Skeletal muscle tissue (tissue), 3 donors: ENCODE measurements at regions not wholly inside any gene's neighbourhood (a gene's known extent, or its start where the extent isn't known, plus 50 kb on each side); places are given as distances from the start of the nearest gene placed in this dataset.
"Not testable (repeated sequence)": the region's sequence is repeated elsewhere in the genome, so short reads cannot be mapped to it uniquely, and the experiment has no call there.

Experiments
- H3K27ac ChIP-seq: one replicate; pipeline ENCODE4 v1.7.0; 2013; ENCODE audit warnings: mild to moderate bottlenecking, low read depth, low read length, inconsistent platforms
- H3K27me3 ChIP-seq, 3 donors: one replicate each; pipeline ENCODE4 v1.7.0; 2013; ENCODE audit warnings: low read length in 3 of 3; ENCODE audit not compliant: control insufficient read depth in 3 of 3, insufficient read depth in 3 of 3
- H3K36me3 ChIP-seq, 3 donors: one replicate each; pipeline ENCODE4 v1.7.0; 2013; ENCODE audit warnings: low read length in 3 of 3; ENCODE audit not compliant: control insufficient read depth in 3 of 3, insufficient read depth in 3 of 3
- H3K4me1 ChIP-seq, 3 donors: one replicate each; pipeline ENCODE4 v1.7.0; 2013; ENCODE audit warnings: low read length in 3 of 3, mild to moderate bottlenecking in 3 of 3; ENCODE audit not compliant: control insufficient read depth in 3 of 3, insufficient read depth in 3 of 3
- H3K4me3 ChIP-seq, 3 donors: one replicate each; pipeline ENCODE4 v1.7.0; 2013; ENCODE audit warnings: low read length in 3 of 3
- H3K9ac ChIP-seq, 3 donors: one replicate each; pipeline ENCODE4 v1.7.0; 2013; ENCODE audit warnings: low read length in 3 of 3, mild to moderate bottlenecking in 3 of 3, moderate library complexity in 2 of 3, low read depth in 1 of 3
- H3K9me3 ChIP-seq, 3 donors: one replicate each; pipeline ENCODE4 v1.7.0; 2013; ENCODE audit warnings: low read length in 3 of 3; ENCODE audit not compliant: control insufficient read depth in 3 of 3
- donor health status: Osteomylitis.

DNA sequence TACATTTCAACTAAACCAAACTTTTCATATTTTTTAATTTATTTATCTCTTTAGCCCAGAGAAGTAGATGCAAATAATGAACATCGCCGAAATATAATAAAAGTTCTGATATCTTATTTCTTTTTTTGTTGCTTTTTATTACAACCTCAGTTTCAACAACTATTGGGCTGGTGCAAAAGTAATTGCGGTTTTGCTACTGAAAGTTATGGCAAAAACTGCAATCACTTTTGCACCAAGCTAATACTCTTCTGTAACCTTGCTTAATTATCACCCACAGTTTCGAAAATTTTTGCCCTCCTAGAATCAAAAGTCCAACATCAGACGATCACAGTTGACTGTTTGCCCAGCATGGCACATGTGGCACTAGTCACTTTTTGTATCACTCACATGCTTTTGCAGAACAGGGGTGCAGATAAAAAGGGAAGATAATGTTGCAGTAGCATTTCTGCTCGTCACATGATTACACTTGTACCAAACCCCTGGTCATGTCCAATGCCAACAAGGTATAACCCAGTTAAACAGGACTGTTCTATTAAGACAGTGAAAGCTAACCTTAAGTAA lies 242.4 kb upstream of the GALNT5 start:
- no peaks in the 10 kb centered on the region for H3K4me1 ChIP-seq
- no peak overlapping the region for H3K9ac ChIP-seq
- no peak overlapping the region for H3K27ac ChIP-seq
- H3K36me3 ChIP-seq = no peaks in the 10 kb centered on the region
- no peak overlapping the region for H3K4me3 ChIP-seq
- H3K9me3 ChIP-seq = no peaks in the 10 kb centered on the region
- H3K27me3 ChIP-seq = no peaks in the 10 kb centered on the region

DNA sequence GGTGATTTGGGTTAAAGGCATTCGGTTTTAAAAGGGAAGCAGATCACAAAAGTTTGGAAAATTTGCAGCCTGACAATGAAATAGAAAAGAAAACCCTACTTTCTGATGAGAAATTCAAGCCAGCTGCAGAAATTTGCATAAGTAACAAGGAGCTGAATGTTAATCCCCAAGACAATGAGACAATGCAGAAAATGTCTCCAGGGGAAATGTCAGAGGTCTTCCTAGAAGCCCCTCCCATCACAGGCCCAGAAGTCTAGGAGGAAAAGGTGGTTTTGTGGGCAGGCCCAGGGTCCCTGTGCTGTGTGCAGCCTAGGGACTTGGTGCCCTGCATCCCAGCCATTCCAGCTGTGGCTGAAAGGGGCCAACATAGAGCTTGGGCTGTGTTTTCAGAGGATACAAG lies 234.2 kb upstream of the GALNT5 start:
- not testable (repeated sequence) for H3K4me3 ChIP-seq, H3K36me3 ChIP-seq, H3K9ac ChIP-seq, H3K27me3 ChIP-seq, H3K4me1 ChIP-seq, H3K9me3 ChIP-seq, H3K27ac ChIP-seq

- Histone ChIP-seq H3K4me1 (no peaks in the 10 kb centered on the region), H3K9me3 (no peaks in the 10 kb centered on the region), H3K36me3 (no peaks in the 10 kb centered on the region), H3K27ac (no peak overlapping the region), H3K27me3 (no peaks in the 10 kb centered on the region), H3K9ac (no peak overlapping the region), H3K4me3 (no peak overlapping the region)
Observed at GRCh38 chr2:157024129-157024528, 233.4 kb upstream of the GALNT5 start.

DNA sequence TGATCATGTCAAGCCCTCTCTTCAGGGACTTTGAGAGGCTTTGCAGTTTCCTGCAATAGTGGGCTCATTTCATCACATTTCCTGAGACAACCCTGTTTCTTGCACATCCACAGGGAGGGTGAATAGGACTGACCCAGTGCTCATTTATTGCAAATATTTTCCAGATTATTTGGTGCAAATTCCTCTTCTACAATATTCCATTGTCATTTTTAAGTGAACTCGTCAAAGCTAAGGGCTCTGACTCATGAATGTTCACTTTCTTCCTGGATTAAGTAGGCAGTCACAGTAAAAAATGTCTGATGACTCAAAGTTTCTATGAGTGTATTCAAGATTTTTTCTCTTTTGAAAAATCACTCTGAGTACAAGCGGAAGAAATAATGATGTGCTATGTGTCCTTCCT lies 225.5 kb upstream of the GALNT5 start:
- no peaks in the 10 kb centered on the region for H3K27me3 ChIP-seq
- no peaks in the 10 kb centered on the region for H3K9me3 ChIP-seq
- H3K27ac ChIP-seq = no peak overlapping the region
- no peak overlapping the region for H3K4me3 ChIP-seq
- no peaks in the 10 kb centered on the region for H3K4me1 ChIP-seq
- no peaks in the 10 kb centered on the region for H3K36me3 ChIP-seq
- no peak overlapping the region for H3K9ac ChIP-seq

GRCh38 chr2:157036726-157037125 lies 220.8 kb upstream of the GALNT5 start:
- no peaks in the 10 kb centered on the region for H3K36me3 ChIP-seq
- no peak overlapping the region for H3K4me3 ChIP-seq
- H3K27me3 ChIP-seq = peaks cover 0 to under 1% (median 0%) of the 10 kb centered on the region in 3 donors
- H3K27ac ChIP-seq = no peak overlapping the region
- no peaks in the 10 kb centered on the region for H3K9me3 ChIP-seq
- H3K4me1 ChIP-seq = no peaks in the 10 kb centered on the region
- no peak overlapping the region for H3K9ac ChIP-seq

DNA sequence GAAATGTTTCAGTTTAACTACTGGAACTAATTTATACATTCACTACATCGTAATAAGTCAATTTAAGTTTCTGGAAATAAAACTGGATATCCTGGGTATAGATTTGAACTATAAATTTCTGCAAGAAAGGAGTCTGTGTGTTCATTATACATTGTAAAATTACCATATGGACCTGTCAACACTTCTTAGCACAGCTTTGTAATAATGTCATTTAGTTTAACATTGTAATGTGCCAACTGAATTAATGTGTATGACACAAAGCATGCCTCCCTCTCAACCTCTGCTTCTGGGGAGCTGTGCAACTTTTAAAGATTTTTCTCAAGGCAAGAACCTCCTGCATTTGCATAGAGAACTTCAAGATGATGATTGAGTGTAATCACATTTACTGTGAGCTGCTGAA lies 213.7 kb upstream of the GALNT5 start:
- no peak overlapping the region for H3K4me3 ChIP-seq
- H3K9ac ChIP-seq = no peak overlapping the region
- H3K27ac ChIP-seq = no peak overlapping the region
- no peaks in the 10 kb centered on the region for H3K36me3 ChIP-seq
- H3K9me3 ChIP-seq = no peaks in the 10 kb centered on the region
- H3K4me1 ChIP-seq = no peaks in the 10 kb centered on the region
- H3K27me3 ChIP-seq = peaks cover 0 to 3% (median 0%) of the 10 kb centered on the region in 3 donors

DNA sequence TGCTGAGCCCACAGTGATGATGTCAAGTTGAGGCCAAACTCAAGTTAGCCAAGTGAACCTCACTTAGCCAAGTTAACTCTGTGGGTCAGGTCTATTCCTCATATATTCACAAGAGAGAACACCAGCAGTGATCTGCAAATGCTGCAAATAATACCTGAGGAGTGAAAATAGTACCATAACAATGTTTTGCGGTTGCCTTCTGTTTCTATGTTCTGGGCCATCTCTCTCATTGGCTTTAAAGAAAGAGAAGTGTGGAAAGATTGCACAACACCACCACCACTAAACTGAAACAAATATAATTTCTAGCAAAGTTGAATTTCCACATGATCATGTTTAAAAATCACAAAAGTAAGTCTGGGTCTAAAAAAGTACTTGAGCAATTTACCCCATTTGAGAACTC lies 211.1 kb upstream of the GALNT5 start:
- peaks cover 0 to 3% (median 0%) of the 10 kb centered on the region in 3 donors for H3K27me3 ChIP-seq
- H3K27ac ChIP-seq = no peak overlapping the region
- H3K4me3 ChIP-seq = no peak overlapping the region
- H3K9ac ChIP-seq = no peak overlapping the region
- H3K9me3 ChIP-seq = no peaks in the 10 kb centered on the region
- no peaks in the 10 kb centered on the region for H3K4me1 ChIP-seq
- H3K36me3 ChIP-seq = no peaks in the 10 kb centered on the region

DNA sequence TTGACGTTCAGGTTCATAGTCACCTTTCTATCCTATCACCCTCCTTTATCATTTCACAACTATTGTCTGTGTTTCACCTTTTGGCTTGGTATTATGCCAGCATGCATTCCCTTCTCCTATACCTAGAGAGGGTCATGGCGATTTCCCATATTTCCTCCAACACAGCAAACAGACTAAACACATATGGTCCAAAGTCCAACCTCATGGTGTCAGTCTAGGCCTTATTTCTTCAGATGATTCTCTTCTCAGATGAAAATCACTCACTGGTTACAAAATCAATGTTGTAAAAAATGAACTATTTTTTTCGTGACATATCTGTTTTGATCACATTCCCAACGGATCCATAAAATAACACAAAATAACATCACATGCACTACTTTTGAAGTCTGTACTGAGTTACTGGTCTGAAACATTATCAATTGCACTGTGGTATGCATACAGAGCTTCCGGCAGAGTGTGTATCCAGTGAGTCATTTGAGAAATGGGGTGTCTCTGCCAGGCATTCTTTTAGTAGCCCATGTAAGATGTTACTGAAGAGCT lies 204.8 kb upstream of the GALNT5 start:
- Histone ChIP-seq H3K9me3 (no peaks in the 10 kb centered on the region), H3K27ac (no peak overlapping the region), H3K4me1 (no peaks in the 10 kb centered on the region), H3K27me3 (no peaks in the 10 kb centered on the region), H3K4me3 (no peak overlapping the region), H3K36me3 (no peaks in the 10 kb centered on the region), H3K9ac (no peak overlapping the region)

- H3K27me3 ChIP-seq = no peaks in the 10 kb centered on the region
- no peak overlapping the region for H3K9ac ChIP-seq
- H3K36me3 ChIP-seq = no peaks in the 10 kb centered on the region
- H3K9me3 ChIP-seq = no peaks in the 10 kb centered on the region
- no peaks in the 10 kb centered on the region for H3K4me1 ChIP-seq
- H3K4me3 ChIP-seq = no peak overlapping the region
- H3K27ac ChIP-seq = no peak overlapping the region
Observed at GRCh38 chr2:157053876-157054275, 203.6 kb upstream of the GALNT5 start.

DNA sequence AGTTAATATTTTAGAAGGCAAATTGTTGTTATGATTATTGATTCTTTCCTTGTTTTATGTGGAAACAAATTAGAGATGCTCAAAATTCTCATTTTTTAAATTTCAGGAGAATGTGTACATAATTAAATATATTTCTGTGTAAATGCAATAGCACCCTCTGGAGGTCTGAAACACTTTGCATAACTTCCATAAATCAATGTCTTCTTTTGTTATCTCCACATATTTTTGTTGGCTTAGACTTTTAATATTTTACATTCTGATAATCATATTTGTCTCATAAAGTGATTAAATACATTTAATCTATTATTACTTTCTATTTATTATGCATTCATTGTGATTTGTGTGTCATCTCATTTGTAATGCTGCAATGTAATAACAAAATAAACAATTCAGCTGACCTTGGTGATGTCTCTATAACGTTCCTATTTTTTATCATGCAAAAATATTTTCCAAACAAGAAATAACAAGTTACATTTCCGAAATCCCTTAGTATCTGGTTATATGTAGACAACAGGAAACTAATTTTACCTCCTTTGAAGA lies 201.8 kb upstream of the GALNT5 start:
- no peak overlapping the region for H3K4me3 ChIP-seq
- no peaks in the 10 kb centered on the region for H3K4me1 ChIP-seq
- no peak overlapping the region for H3K9ac ChIP-seq
- no peak overlapping the region for H3K27ac ChIP-seq
- no peaks in the 10 kb centered on the region for H3K9me3 ChIP-seq
- H3K36me3 ChIP-seq = no peaks in the 10 kb centered on the region
- no peaks in the 10 kb centered on the region for H3K27me3 ChIP-seq
